ENCODE measurements at regions not wholly inside any gene's neighbourhood (a gene's known extent, or its start where the extent isn't known, plus 50 kb on each side); places are given as distances from the start of the nearest gene placed in this dataset.

- TF ChIP-seq RAD21 (IDR thresholded peaks at IDR 0.05; ENCODE audit: low read depth) (no peak), ZFX (IDR thresholded peaks at IDR 0.05) (no peak)
Measured at GRCh38 chr5:174426851-174427250, 297.5 kb upstream of the MSX2 start (continued).

GRCh38 chr5:174427304-174427703 lies 297.1 kb upstream of the MSX2 start:
- no peak for ATAC-seq
- CTCF ChIA-PET: no interaction called here
- RAD21 ChIA-PET (ENCODE audit: low non-redundant PET in 1 of 2, low total read pairs in 2 of 2, uncharacterized antibody in 2 of 2, unreplicated experiment in 2 of 2): no interaction called here

More at GRCh38 chr5:174427304-174427703, 297.1 kb upstream of the MSX2 start:
- no peaks in the 10 kb centered on the region for H3K9me3 ChIP-seq (ENCODE audit: control insufficient read depth in 1 of 2, insufficient read depth in 1 of 2, low read depth in 1 of 2, low read length in 2 of 2)
- no peak overlapping the region for H3K27ac ChIP-seq (ENCODE audit: low read depth, low read length)
- H2AFZ ChIP-seq (ENCODE audit: low read depth, low read length, poor library complexity, severe bottlenecking): no peak overlapping the region
- H4K20me1 ChIP-seq (ENCODE audit: insufficient read depth): no peaks in the 10 kb centered on the region
- H3K4me2 ChIP-seq (ENCODE audit: low read length): no peak overlapping the region
- POLR2A ChIA-PET: no interaction called here
- no peaks in the 10 kb centered on the region; the same call in 1 of the 2 replicates for H3K27me3 ChIP-seq (ENCODE audit: insufficient read depth, low read length)
- BruUV-seq (replicated peaks): no TSS peak
- intact Hi-C loops (cut with micrococcal nuclease): loop anchor here (5.0 to 10.0 kb wide), 2 partner anchors 97 to 155 kb away; no protein-coding TSS in a partner anchor
- no peak for DNase-seq (ENCODE audit: low read depth, low spot score)
- no peaks in the 10 kb centered on the region for H3K9me2 ChIP-seq (ENCODE audit: insufficient read depth)
- TF ChIP-seq FOSL1 (IDR thresholded peaks at IDR 0.05; ENCODE audit: low read depth) (no peak), POLR2AphosphoS5 (IDR thresholded peaks at IDR 0.05; ENCODE audit: low read depth, low read length) (no peak), EZH2 (IDR thresholded peaks at IDR 0.05) (no peak), YY1 (IDR thresholded peaks at IDR 0.05; ENCODE audit: extremely low read depth, insufficient replicate concordance, low read depth, low read length) (no peak), ZNF274 (IDR thresholded peaks at IDR 0.05; ENCODE audit: low read depth, low read length) (no peak), RAD21 (IDR thresholded peaks at IDR 0.05; ENCODE audit: low read depth) (no peak), JUND (IDR thresholded peaks at IDR 0.05) (no peak), CEBPB (IDR thresholded peaks at IDR 0.05; ENCODE audit: low read depth) (no peak), SIN3A (IDR thresholded peaks at IDR 0.05; ENCODE audit: low read depth) (no peak), POLR2A (IDR thresholded peaks at IDR 0.05; ENCODE audit: borderline replicate concordance, extremely low read depth, insufficient read depth, insufficient read length) (no peak), EGR1 (IDR thresholded peaks at IDR 0.05; ENCODE audit: low read depth) (no peak), ZBTB33 (IDR thresholded peaks at IDR 0.05; ENCODE audit: extremely low read depth, insufficient replicate concordance, low read length) (no peak), SP1 (IDR thresholded peaks at IDR 0.05; ENCODE audit: low read depth) (no peak)
- H3K36me3 ChIP-seq (ENCODE audit: control insufficient read depth in 1 of 2, insufficient read depth in 2 of 2, low read length in 2 of 2): no peaks in the 10 kb centered on the region
- no peak overlapping the region for H3K9ac ChIP-seq (ENCODE audit: low read length)
- no peak overlapping the region for H3K4me3 ChIP-seq (replicated peaks in 1 of 2; ENCODE audit: low read depth in 1 of 2, low read length in 2 of 2)
- H3K4me1 ChIP-seq (ENCODE audit: control insufficient read depth in 1 of 2, insufficient read depth in 2 of 2, low read length in 2 of 2): peaks cover 11 to 17% of the 10 kb centered on the region in 2 experiments
- no peaks in the 10 kb centered on the region for H3K79me2 ChIP-seq (ENCODE audit: insufficient read depth, low read length)

Data from HCT116 (cell line).